ENCODE measurements at regions not wholly inside any gene's neighbourhood (a gene's known extent, or its start where the extent isn't known, plus 50 kb on each side); places are given as distances from the start of the nearest gene placed in this dataset.

- H3K27ac Mint-ChIP-seq = no peak overlapping the region
- no peak overlapping the region for H3K4me3 Mint-ChIP-seq
- no peak for DNase-seq
- H3K27me3 Mint-ChIP-seq (ENCODE audit: insufficient read depth) = peaks cover 4% of the 10 kb centered on the region; the same call in 1 of the 2 replicates
- TF ChIP-seq CTCF (IDR thresholded peaks at IDR 0.05) = no peak
- no peaks in the 10 kb centered on the region for H3K4me1 Mint-ChIP-seq (ENCODE audit: low read depth)
- H3K9me3 Mint-ChIP-seq = peaks cover 10% of the 10 kb centered on the region; the same call in 1 of the 2 replicates
- H3K36me3 Mint-ChIP-seq (ENCODE audit: low read depth) = no peaks in the 10 kb centered on the region
Observed at GRCh38 chrX:112910418-112910817, 69.8 kb upstream of the AMOT start.

- no peak for TF ChIP-seq CTCF (IDR thresholded peaks at IDR 0.05)
- Mint-ChIP-seq H3K4me1 (ENCODE audit: low read depth) (no peaks in the 10 kb centered on the region), H3K4me3 (no peak overlapping the region), H3K27me3 (ENCODE audit: insufficient read depth) (no peaks in the 10 kb centered on the region), H3K36me3 (ENCODE audit: low read depth) (no peaks in the 10 kb centered on the region), H3K9me3 (peaks cover 4% of the 10 kb centered on the region; the same call in 1 of the 2 replicates), H3K27ac (no peak overlapping the region)
- DNase-seq = no peak
Observed at GRCh38 chrX:112901869-112902725, 61.5 kb upstream of the AMOT start.

- no peak for TF ChIP-seq CTCF (IDR thresholded peaks at IDR 0.05)
- no peak for DNase-seq
- peaks cover 4% of the 10 kb centered on the region for H3K9me3 Mint-ChIP-seq
- no peak overlapping the region for H3K27ac Mint-ChIP-seq
- no peaks in the 10 kb centered on the region for H3K4me1 Mint-ChIP-seq (ENCODE audit: low read depth)
- H3K4me3 Mint-ChIP-seq = no peak overlapping the region
- H3K36me3 Mint-ChIP-seq (ENCODE audit: low read depth) = no peaks in the 10 kb centered on the region
- no peaks in the 10 kb centered on the region for H3K27me3 Mint-ChIP-seq (ENCODE audit: insufficient read depth)
Observed at GRCh38 chrX:112896051-112896450, 55.4 kb upstream of the AMOT start.

Measured in HFFc6 (cell line).